Esophagus (tissue), 2 donors: ENCODE measurements at regions not wholly inside any gene's neighbourhood (a gene's known extent, or its start where the extent isn't known, plus 50 kb on each side); places are given as distances from the start of the nearest gene placed in this dataset.
A peak's percentile ranks its signal among the peaks of the same experiment; 100 is the strongest.

Source experiments
- H3K27ac ChIP-seq, 2 donors: one replicate each; pipeline ENCODE4 v1.5.1; 2013; ENCODE audit warnings: low read depth in 2 of 2, mild to moderate bottlenecking in 2 of 2, inconsistent platforms in 1 of 2, low read length in 1 of 2, moderate library complexity in 1 of 2
- H3K27me3 ChIP-seq, 2 donors: one replicate each; pipeline ENCODE4 v1.6.1; 2013; ENCODE audit warnings: low read length in 2 of 2, control low read depth in 1 of 2, mild to moderate bottlenecking in 1 of 2; ENCODE audit not compliant: insufficient read depth in 2 of 2, control insufficient read depth in 1 of 2
- H3K36me3 ChIP-seq, 2 donors: one replicate each; pipeline ENCODE4 v1.6.1; 2013; ENCODE audit warnings: low read length in 1 of 2; ENCODE audit not compliant: control insufficient read depth in 2 of 2, insufficient read depth in 2 of 2
- H3K4me1 ChIP-seq, 2 donors: one replicate each; pipeline ENCODE4 v1.6.1; 2013; ENCODE audit warnings: low read length in 1 of 2; ENCODE audit not compliant: control insufficient read depth in 2 of 2, insufficient read depth in 2 of 2
- H3K4me3 ChIP-seq, 2 donors: one replicate each; pipeline ENCODE4 v1.5.1; 2013; ENCODE audit warnings: low read length in 2 of 2, mild to moderate bottlenecking in 2 of 2, low read depth in 1 of 2, moderate library complexity in 1 of 2
- H3K9me3 ChIP-seq, 2 donors: one replicate each; pipeline ENCODE4 v1.6.1; 2013; ENCODE audit warnings: mild to moderate bottlenecking in 2 of 2, low read depth in 1 of 2, low read length in 1 of 2, moderate library complexity in 1 of 2; ENCODE audit not compliant: control insufficient read depth in 2 of 2, insufficient read depth in 1 of 2
- WGBS, 2 donors: extraction: QIAGEN DNeasy Blood & Tissue Kit; methylation state at CpG; one replicate each; pipeline ENCODE4 v1.1.7; 2013; 5-methylcytosine and 5-hydroxymethylcytosine counted together
- donor health status: healthy with polysubstance abuse.
- donor health status: Bipolar disorder and iron deficiency.

GRCh38 chr14:98015921-98016320 is 1218.7 kb downstream of the VRK1 start:
- Histone ChIP-seq H3K9me3 (no peaks in the 10 kb centered on the region), H3K4me1 (no peaks in the 10 kb centered on the region), H3K36me3 (no peaks in the 10 kb centered on the region), H3K27ac (no peak overlapping the region), H3K4me3 (no peak overlapping the region), H3K27me3 (no peaks in the 10 kb centered on the region)
- WGBS, 2 donors = 43% methylated on average over 2 of the region's 2 CpGs

DNA sequence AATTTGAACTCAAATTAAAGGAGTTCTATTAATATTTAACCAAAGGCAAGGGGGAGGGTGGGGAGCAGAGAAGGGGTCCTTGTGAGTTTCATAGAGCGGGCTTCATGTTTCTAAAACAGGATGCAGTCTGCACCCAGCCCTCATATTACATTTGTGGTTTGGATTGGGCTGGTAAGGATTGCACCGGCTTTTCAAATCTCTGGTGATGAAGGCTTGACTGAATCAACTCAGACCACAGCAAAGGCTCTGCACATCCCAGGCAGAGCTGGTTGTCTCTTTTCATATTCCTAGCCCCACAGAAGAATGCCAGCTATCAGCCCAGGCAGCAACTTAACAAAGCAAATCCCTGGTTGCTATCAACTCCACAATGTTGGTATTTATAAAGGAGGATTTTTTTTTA is 1221.4 kb downstream of the VRK1 start:
- H3K4me3 ChIP-seq = no peak overlapping the region
- H3K9me3 ChIP-seq = no peaks in the 10 kb centered on the region
- no peaks in the 10 kb centered on the region for H3K36me3 ChIP-seq
- no peaks in the 10 kb centered on the region for H3K4me1 ChIP-seq
- H3K27ac ChIP-seq = no peak overlapping the region
- WGBS, 2 donors = 80 to 87% methylated on average over 2 of the region's 2 CpGs
- no peaks in the 10 kb centered on the region for H3K27me3 ChIP-seq

GRCh38 chr14:98022541-98023520 is 1225.6 kb downstream of the VRK1 start:
- no peaks in the 10 kb centered on the region for H3K9me3 ChIP-seq
- H3K4me1 ChIP-seq = no peaks in the 10 kb centered on the region
- 62 to 75% methylated on average over 11 of the region's 11 CpGs for WGBS, 2 donors
- H3K36me3 ChIP-seq = no peaks in the 10 kb centered on the region
- H3K27me3 ChIP-seq = no peaks in the 10 kb centered on the region
- no peak overlapping the region for H3K27ac ChIP-seq
- H3K4me3 ChIP-seq = no peak overlapping the region

DNA sequence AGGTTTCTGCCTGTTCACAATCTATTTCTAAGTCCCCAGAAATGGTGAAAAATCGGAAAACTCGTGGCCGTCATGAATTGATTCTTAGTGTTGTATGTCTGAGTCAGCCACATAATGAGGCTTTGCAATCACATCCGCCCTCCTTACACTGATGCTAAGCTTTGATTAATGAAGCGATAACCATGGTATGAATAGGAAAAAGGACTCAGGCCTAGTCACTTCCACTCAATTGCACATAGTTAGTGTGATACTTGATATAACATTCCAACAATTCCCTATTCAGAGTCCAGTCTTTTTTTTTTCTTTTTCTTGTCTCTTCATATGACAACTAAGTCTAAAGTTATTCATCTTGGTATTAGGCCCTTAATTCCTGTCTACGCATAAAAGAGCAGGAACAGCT is 1231.0 kb downstream of the VRK1 start:
- Histone ChIP-seq H3K4me1 (no peaks in the 10 kb centered on the region), H3K9me3 (peaks cover 0 to 2% of the 10 kb centered on the region in 2 donors), H3K27ac (no peak overlapping the region), H3K36me3 (no peaks in the 10 kb centered on the region), H3K27me3 (no peaks in the 10 kb centered on the region), H3K4me3 (no peak overlapping the region)
- WGBS, 2 donors = 91 to 94% methylated on average over 6 of the region's 6 CpGs

- Histone ChIP-seq H3K27me3 (no peaks in the 10 kb centered on the region), H3K9me3 (peaks cover 0 to 2% of the 10 kb centered on the region in 2 donors), H3K27ac (no peak overlapping the region), H3K4me3 (no peak overlapping the region), H3K36me3 (no peaks in the 10 kb centered on the region), H3K4me1 (no peaks in the 10 kb centered on the region)
- 71 to 73% methylated on average over 4 of the region's 4 CpGs for WGBS, 2 donors
Observed at GRCh38 chr14:98035396-98035795, 1236.6 kb downstream of the BCL11B start.

DNA sequence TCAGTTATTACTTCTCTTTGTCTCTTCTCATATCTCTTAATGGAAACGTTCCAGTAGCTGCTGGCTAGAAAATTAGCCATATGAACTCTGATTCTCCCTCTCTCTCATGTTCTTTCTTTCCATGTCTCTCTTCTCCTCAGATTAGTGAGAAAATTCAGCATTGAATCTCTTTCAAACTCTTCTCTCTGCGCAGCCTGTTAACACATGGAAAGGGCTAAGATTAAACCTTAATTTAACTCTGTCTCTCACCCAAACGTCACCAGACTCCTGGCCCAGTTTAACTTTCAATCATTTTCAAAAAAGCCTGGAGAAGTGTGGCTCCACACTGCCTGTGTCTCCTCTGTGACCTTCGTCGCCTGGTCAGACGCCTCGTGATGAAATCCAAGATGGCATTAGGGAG is 1234.2 kb downstream of the BCL11B start:
- H3K27me3 ChIP-seq = no peaks in the 10 kb centered on the region
- no peak overlapping the region for H3K4me3 ChIP-seq
- H3K9me3 ChIP-seq = no peaks in the 10 kb centered on the region
- no peaks in the 10 kb centered on the region for H3K36me3 ChIP-seq
- no peak overlapping the region for H3K27ac ChIP-seq
- H3K4me1 ChIP-seq = no peaks in the 10 kb centered on the region
- WGBS, 2 donors = 82 to 83% methylated on average over 7 of the region's 7 CpGs

GRCh38 chr14:98056946-98057345 is 1215.1 kb downstream of the BCL11B start:
- H3K4me3 ChIP-seq = no peak overlapping the region
- no peaks in the 10 kb centered on the region for H3K9me3 ChIP-seq
- H3K36me3 ChIP-seq = no peaks in the 10 kb centered on the region
- no peaks in the 10 kb centered on the region for H3K4me1 ChIP-seq
- no peaks in the 10 kb centered on the region for H3K27me3 ChIP-seq
- WGBS, 2 donors = 75 to 85% methylated on average over 5 of the region's 5 CpGs
- H3K27ac ChIP-seq = no peak overlapping the region

DNA sequence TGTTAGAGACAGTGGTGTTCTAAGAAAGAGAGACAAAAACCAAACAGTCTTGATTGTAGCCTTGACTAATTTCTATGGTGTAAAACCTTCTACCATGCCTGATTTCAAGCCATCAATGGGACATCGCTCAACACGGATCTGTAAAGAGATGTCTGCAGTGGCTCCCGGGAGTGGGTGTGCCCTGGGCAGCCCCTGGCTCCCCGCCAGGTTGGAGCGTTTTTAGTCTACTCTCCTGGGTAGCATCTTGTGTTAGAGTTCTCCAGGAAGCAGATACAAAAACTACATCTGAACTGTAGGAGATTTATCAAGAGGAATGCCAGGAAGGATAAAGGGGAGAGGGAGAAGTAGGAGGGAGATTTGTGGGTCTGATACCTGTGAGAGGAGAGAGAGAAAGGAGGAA is 1212.9 kb downstream of the BCL11B start:
- H3K9me3 ChIP-seq = no peaks in the 10 kb centered on the region
- no peak overlapping the region for H3K4me3 ChIP-seq
- H3K27me3 ChIP-seq = no peaks in the 10 kb centered on the region
- no peak overlapping the region for H3K27ac ChIP-seq
- no peaks in the 10 kb centered on the region for H3K36me3 ChIP-seq
- no peaks in the 10 kb centered on the region for H3K4me1 ChIP-seq
- WGBS, 2 donors = 54 to 67% methylated on average over 5 of the region's 5 CpGs

DNA sequence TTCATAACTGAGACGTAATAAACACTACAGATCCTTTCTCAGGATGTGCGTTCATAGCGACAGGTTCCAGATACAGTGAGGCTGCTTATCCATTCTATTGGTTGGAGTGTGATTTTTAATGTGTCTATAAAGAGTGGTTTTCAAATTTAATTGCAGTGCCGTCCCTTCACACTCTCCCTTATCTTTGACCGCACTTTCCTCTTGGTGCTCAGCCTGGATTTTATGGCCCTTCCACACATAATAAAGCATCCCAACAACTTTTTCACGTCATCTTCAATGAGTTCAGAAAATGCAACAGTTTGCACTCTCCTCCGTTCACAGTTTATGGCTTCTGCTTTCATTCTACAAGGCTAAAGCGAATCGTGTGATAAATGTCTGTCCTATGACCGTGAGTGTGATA is 1209.9 kb downstream of the BCL11B start:
- Histone ChIP-seq H3K27me3 (no peaks in the 10 kb centered on the region), H3K4me1 (no peaks in the 10 kb centered on the region), H3K9me3 (peaks cover 0 to under 1% of the 10 kb centered on the region in 2 donors), H3K4me3 (no peak overlapping the region), H3K36me3 (no peaks in the 10 kb centered on the region), H3K27ac (no peak overlapping the region)
- WGBS, 2 donors = 79 to 91% methylated on average over 10 of the region's 10 CpGs

DNA sequence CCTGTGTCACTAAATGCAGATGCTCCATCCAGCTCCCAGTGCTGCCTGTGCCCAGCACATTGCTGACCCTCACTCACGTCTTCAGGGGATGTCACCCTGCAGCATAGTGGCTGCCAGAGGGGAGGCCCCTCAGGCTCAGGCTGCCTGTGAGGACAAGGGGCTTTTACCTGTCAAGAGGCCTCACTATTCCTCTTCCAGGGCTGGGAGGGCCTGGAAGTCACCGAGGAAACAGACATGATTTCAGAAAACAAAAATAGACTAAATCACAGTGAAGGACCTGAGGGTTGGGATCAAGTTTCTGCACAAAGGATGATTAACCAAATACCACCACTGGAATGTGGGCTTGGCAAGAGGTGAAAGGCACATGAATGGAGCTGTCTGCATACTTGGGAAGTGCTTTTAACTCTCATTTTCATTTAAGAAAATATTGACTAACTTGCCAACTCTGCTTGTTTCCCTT is 1202.3 kb downstream of the BCL11B start:
- H3K27me3 ChIP-seq = no peaks in the 10 kb centered on the region

More for the DNA sequence above, 1202.3 kb downstream of the BCL11B start:
- H3K4me1 ChIP-seq = peaks cover 0 to 3% of the 10 kb centered on the region in 2 donors
- peak overlapping the region in 1 of 2 donors; percentile 13 for H3K27ac ChIP-seq
- no peak overlapping the region for H3K4me3 ChIP-seq
- no peaks in the 10 kb centered on the region for H3K36me3 ChIP-seq
- peaks cover 0 to 2% of the 10 kb centered on the region in 2 donors for H3K9me3 ChIP-seq
- 24 to 42% methylated on average over 2 of the region's 2 CpGs for WGBS, 2 donors
